ENCODE measurements at regions not wholly inside any gene's neighbourhood (a gene's known extent, or its start where the extent isn't known, plus 50 kb on each side); places are given as distances from the start of the nearest gene placed in this dataset.

- Histone ChIP-seq H3K27me3 (no peaks in the 10 kb centered on the region), H3K4me3 (no peak overlapping the region), H3K4me1 (no peaks in the 10 kb centered on the region), H3K27ac (no peak overlapping the region), H3K36me3 (no peaks in the 10 kb centered on the region), H3K9me3 (no peaks in the 10 kb centered on the region)
- DNase-seq (no peak), ATAC-seq (no peak)
- WGBS (ENCODE audit: insufficient coverage, low coverage, low lambda C conversion rate, missing lambda C conversion rate), result 94% methylated on average over 10 of the region's 10 CpGs
- TF ChIP-seq POLR2A (IDR thresholded peaks at IDR 0.05), result no peak
- no peak for TF ChIP-seq CTCF (IDR thresholded peaks at IDR 0.05)
- intact Hi-C loops (cut with DNase I), result no loop called here
These were observed 394.6 kb upstream of the WWC1 start for GRCh38 chr5:167896814-167897213.

GRCh38 chr5:167897371-167897770, 394.1 kb upstream of the WWC1 start:
- DNase-seq (no peak), ATAC-seq (no peak)
- Histone ChIP-seq H3K36me3 (no peaks in the 10 kb centered on the region), H3K4me3 (no peak overlapping the region), H3K4me1 (no peaks in the 10 kb centered on the region), H3K27ac (no peak overlapping the region), H3K27me3 (no peaks in the 10 kb centered on the region), H3K9me3 (no peaks in the 10 kb centered on the region)
- intact Hi-C loops (cut with DNase I), result no loop called here
- 87% methylated on average over 1 of the region's 1 CpG for WGBS (ENCODE audit: insufficient coverage, low coverage, low lambda C conversion rate, missing lambda C conversion rate)
- TF ChIP-seq CTCF (IDR thresholded peaks at IDR 0.05) (no peak), POLR2A (IDR thresholded peaks at IDR 0.05) (no peak)

- Histone ChIP-seq H3K27me3 (no peaks in the 10 kb centered on the region), H3K27ac (no peak overlapping the region), H3K36me3 (no peaks in the 10 kb centered on the region), H3K4me3 (no peak overlapping the region), H3K9me3 (no peaks in the 10 kb centered on the region), H3K4me1 (no peaks in the 10 kb centered on the region)
- 67% methylated on average over 6 of the region's 6 CpGs for WGBS (ENCODE audit: insufficient coverage, low coverage, low lambda C conversion rate, missing lambda C conversion rate)
- DNase-seq, result no peak
- intact Hi-C loops (cut with DNase I), result no loop called here
- no peak for ATAC-seq
- TF ChIP-seq POLR2A (IDR thresholded peaks at IDR 0.05) (no peak), CTCF (IDR thresholded peaks at IDR 0.05) (no peak)
These were observed 392.9 kb upstream of the WWC1 start for GRCh38 chr5:167898361-167899042.

GRCh38 chr5:167899490-167900070, 391.9 kb upstream of the WWC1 start:
- TF ChIP-seq POLR2A (IDR thresholded peaks at IDR 0.05), result no peak
- no peak for TF ChIP-seq CTCF (IDR thresholded peaks at IDR 0.05)
- Histone ChIP-seq H3K36me3 (no peaks in the 10 kb centered on the region), H3K27ac (no peak overlapping the region), H3K4me1 (no peaks in the 10 kb centered on the region), H3K27me3 (no peaks in the 10 kb centered on the region), H3K4me3 (no peak overlapping the region), H3K9me3 (no peaks in the 10 kb centered on the region)
- 59% methylated on average over 5 of the region's 8 CpGs for WGBS (ENCODE audit: insufficient coverage, low coverage, low lambda C conversion rate, missing lambda C conversion rate)
- intact Hi-C loops (cut with DNase I), result no loop called here
- DNase-seq, result no peak
- no peak for ATAC-seq
